ENCODE measurements at regions not wholly inside any gene's neighbourhood (a gene's known extent, or its start where the extent isn't known, plus 50 kb on each side); places are given as distances from the start of the nearest gene placed in this dataset.

GRCh38 chr11:70692131-70692530 lies 293.8 kb downstream of the CTTN start:
- no peak overlapping the region for H3K4me2 ChIP-seq (ENCODE audit: insufficient read depth, low read length, poor library complexity, severe bottlenecking)
- H3K14ac ChIP-seq (ENCODE audit: low read length): no peak overlapping the region
- H3K36me3 ChIP-seq (replicated peaks in 1 of 2; ENCODE audit: control insufficient read depth in 2 of 2, insufficient read depth in 2 of 2, low read length in 2 of 2): no peaks in the 10 kb centered on the region
- no peak for DNase-seq (ENCODE audit: low spot score)
- H3K23ac ChIP-seq (ENCODE audit: low read depth, low read length, poor library complexity): no peak overlapping the region
- no peak overlapping the region for H2BK12ac ChIP-seq (ENCODE audit: low read length)
- H2AFZ ChIP-seq (ENCODE audit: low read length): no peak overlapping the region
- WGBS, 2 donors (ENCODE audit: extremely low coverage in 2 of 2, insufficient read length in 2 of 2, insufficient replicate concordance in 1 of 2): no CpG with 5 or more reads among the region's 5 CpGs
- no peak overlapping the region for H2BK5ac ChIP-seq (ENCODE audit: low read length)
- no peak overlapping the region for H3K9ac ChIP-seq (ENCODE audit: low read depth, low read length, poor library complexity)
- H3K4me3 ChIP-seq (ENCODE audit: low read length in 2 of 2): no peak overlapping the region
- H3K4ac ChIP-seq (ENCODE audit: low read length): no peak overlapping the region
- H4K8ac ChIP-seq (ENCODE audit: low read depth, low read length): no peak overlapping the region
- no peak overlapping the region for H4K91ac ChIP-seq (ENCODE audit: low read depth, low read length, poor library complexity)
- no peak overlapping the region for H2BK15ac ChIP-seq (ENCODE audit: low read length)
- H3K4me1 ChIP-seq (ENCODE audit: control insufficient read depth in 2 of 2, insufficient read depth in 1 of 2, low read depth in 1 of 2, low read length in 2 of 2): peaks cover 0 to 4% of the 10 kb centered on the region in 2 donors
- no peak overlapping the region for H3K18ac ChIP-seq (ENCODE audit: low read length)
- H3K27ac ChIP-seq (replicated peaks; ENCODE audit: low read length): no peak overlapping the region
- no peak overlapping the region for H2AK5ac ChIP-seq (ENCODE audit: low read depth, low read length)
- H2BK120ac ChIP-seq (ENCODE audit: low read depth, low read length): no peak overlapping the region
- no peaks in the 10 kb centered on the region for H3K79me1 ChIP-seq (ENCODE audit: low read depth, low read length)
- H3K27me3 ChIP-seq (ENCODE audit: control insufficient read depth in 3 of 3, insufficient read depth in 3 of 3, low read depth in 1 of 3, low read length in 3 of 3): peaks cover 0 to 3% (median 0%) of the 10 kb centered on the region in 3 experiments
- no peaks in the 10 kb centered on the region for H3K9me3 ChIP-seq (replicated peaks in 1 of 2; ENCODE audit: control insufficient read depth in 2 of 2, insufficient read depth in 1 of 2, low read depth in 1 of 2, low read length in 2 of 2)

- Histone ChIP-seq H3K4me3 (ENCODE audit: low read length in 2 of 2) (no peak overlapping the region), H3K9me3 (replicated peaks in 1 of 2; ENCODE audit: control insufficient read depth in 2 of 2, insufficient read depth in 1 of 2, low read depth in 1 of 2, low read length in 2 of 2) (no peaks in the 10 kb centered on the region), H3K14ac (ENCODE audit: low read length) (no peak overlapping the region), H3K27ac (replicated peaks; ENCODE audit: low read length) (no peak overlapping the region), H2AFZ (ENCODE audit: low read length) (no peak overlapping the region), H3K79me1 (ENCODE audit: low read depth, low read length) (no peaks in the 10 kb centered on the region), H3K18ac (ENCODE audit: low read length) (no peak overlapping the region), H2AK5ac (ENCODE audit: low read depth, low read length) (no peak overlapping the region), H3K27me3 (ENCODE audit: control insufficient read depth in 3 of 3, insufficient read depth in 3 of 3, low read depth in 1 of 3, low read length in 3 of 3) (peaks cover 0 to 3% (median 0%) of the 10 kb centered on the region in 3 experiments), H3K9ac (ENCODE audit: low read depth, low read length, poor library complexity) (peak overlapping the region; percentile 21), H4K91ac (ENCODE audit: low read depth, low read length, poor library complexity) (no peak overlapping the region), H2BK5ac (ENCODE audit: low read length) (no peak overlapping the region), H2BK15ac (ENCODE audit: low read length) (peak overlapping the region; percentile 27), H3K4ac (ENCODE audit: low read length) (no peak overlapping the region), H3K4me2 (ENCODE audit: insufficient read depth, low read length, poor library complexity, severe bottlenecking) (no peak overlapping the region), H4K8ac (ENCODE audit: low read depth, low read length) (no peak overlapping the region), H2BK120ac (ENCODE audit: low read depth, low read length) (no peak overlapping the region), H3K23ac (ENCODE audit: low read depth, low read length, poor library complexity) (no peak overlapping the region), H3K4me1 (ENCODE audit: control insufficient read depth in 2 of 2, insufficient read depth in 1 of 2, low read depth in 1 of 2, low read length in 2 of 2) (no peaks in the 10 kb centered on the region), H2BK12ac (ENCODE audit: low read length) (no peak overlapping the region), H3K36me3 (replicated peaks in 1 of 2; ENCODE audit: control insufficient read depth in 2 of 2, insufficient read depth in 2 of 2, low read length in 2 of 2) (no peaks in the 10 kb centered on the region)
- WGBS, 2 donors (ENCODE audit: extremely low coverage in 2 of 2, insufficient read length in 2 of 2, insufficient replicate concordance in 1 of 2): no CpG with 5 or more reads among the region's 1 CpG
- DNase-seq (ENCODE audit: low spot score): no peak
Measured at GRCh38 chr11:70694371-70694770, 296.0 kb downstream of the CTTN start.

GRCh38 chr11:70695086-70695960 lies 297.0 kb downstream of the CTTN start:
- H3K27ac ChIP-seq (replicated peaks; ENCODE audit: low read length): no peak overlapping the region
- no peak overlapping the region for H3K4me2 ChIP-seq (ENCODE audit: insufficient read depth, low read length, poor library complexity, severe bottlenecking)
- peak overlapping the region; percentile 11 for H3K18ac ChIP-seq (ENCODE audit: low read length)
- no peaks in the 10 kb centered on the region for H3K36me3 ChIP-seq (replicated peaks in 1 of 2; ENCODE audit: control insufficient read depth in 2 of 2, insufficient read depth in 2 of 2, low read length in 2 of 2)
- no peak overlapping the region for H3K23ac ChIP-seq (ENCODE audit: low read depth, low read length, poor library complexity)
- no peak overlapping the region for H2AK5ac ChIP-seq (ENCODE audit: low read depth, low read length)
- H3K79me1 ChIP-seq (ENCODE audit: low read depth, low read length): no peaks in the 10 kb centered on the region
- H4K8ac ChIP-seq (ENCODE audit: low read depth, low read length): no peak overlapping the region
- peak overlapping the region; percentile 50 for H3K9ac ChIP-seq (ENCODE audit: low read depth, low read length, poor library complexity)
- no peaks in the 10 kb centered on the region for H3K9me3 ChIP-seq (replicated peaks in 1 of 2; ENCODE audit: control insufficient read depth in 2 of 2, insufficient read depth in 1 of 2, low read depth in 1 of 2, low read length in 2 of 2)
- no peaks in the 10 kb centered on the region for H3K4me1 ChIP-seq (ENCODE audit: control insufficient read depth in 2 of 2, insufficient read depth in 1 of 2, low read depth in 1 of 2, low read length in 2 of 2)
- no CpG with 5 or more reads among the region's 13 CpGs for WGBS, 2 donors (ENCODE audit: extremely low coverage in 2 of 2, insufficient read length in 2 of 2, insufficient replicate concordance in 1 of 2)
- H3K4ac ChIP-seq (ENCODE audit: low read length): no peak overlapping the region
- no peak overlapping the region for H2BK5ac ChIP-seq (ENCODE audit: low read length)
- no peak overlapping the region for H3K4me3 ChIP-seq (ENCODE audit: low read length in 2 of 2)
- no peak overlapping the region for H4K91ac ChIP-seq (ENCODE audit: low read depth, low read length, poor library complexity)
- peaks cover 0 to 3% (median 0%) of the 10 kb centered on the region in 3 experiments for H3K27me3 ChIP-seq (ENCODE audit: control insufficient read depth in 3 of 3, insufficient read depth in 3 of 3, low read depth in 1 of 3, low read length in 3 of 3)
- no peak for DNase-seq (ENCODE audit: low spot score)
- no peak overlapping the region for H3K14ac ChIP-seq (ENCODE audit: low read length)
- H2BK120ac ChIP-seq (ENCODE audit: low read depth, low read length): no peak overlapping the region
- H2AFZ ChIP-seq (ENCODE audit: low read length): no peak overlapping the region
- no peak overlapping the region for H2BK15ac ChIP-seq (ENCODE audit: low read length)
- no peak overlapping the region for H2BK12ac ChIP-seq (ENCODE audit: low read length)

- Histone ChIP-seq H3K23ac (ENCODE audit: low read depth, low read length, poor library complexity) (no peak overlapping the region), H3K4me1 (ENCODE audit: control insufficient read depth in 2 of 2, insufficient read depth in 1 of 2, low read depth in 1 of 2, low read length in 2 of 2) (peaks cover 1 to 4% of the 10 kb centered on the region in 2 donors), H3K14ac (ENCODE audit: low read length) (no peak overlapping the region), H3K9ac (ENCODE audit: low read depth, low read length, poor library complexity) (no peak overlapping the region), H4K8ac (ENCODE audit: low read depth, low read length) (no peak overlapping the region), H2AK5ac (ENCODE audit: low read depth, low read length) (no peak overlapping the region), H2BK12ac (ENCODE audit: low read length) (no peak overlapping the region), H3K36me3 (replicated peaks in 1 of 2; ENCODE audit: control insufficient read depth in 2 of 2, insufficient read depth in 2 of 2, low read length in 2 of 2) (no peaks in the 10 kb centered on the region), H3K27ac (replicated peaks; ENCODE audit: low read length) (no peak overlapping the region), H4K91ac (ENCODE audit: low read depth, low read length, poor library complexity) (no peak overlapping the region), H2BK5ac (ENCODE audit: low read length) (no peak overlapping the region), H3K27me3 (ENCODE audit: control insufficient read depth in 3 of 3, insufficient read depth in 3 of 3, low read depth in 1 of 3, low read length in 3 of 3) (peaks cover 0 to 3% (median 0%) of the 10 kb centered on the region in 3 experiments), H3K4ac (ENCODE audit: low read length) (no peak overlapping the region), H3K4me2 (ENCODE audit: insufficient read depth, low read length, poor library complexity, severe bottlenecking) (no peak overlapping the region), H3K4me3 (ENCODE audit: low read length in 2 of 2) (no peak overlapping the region), H3K79me1 (ENCODE audit: low read depth, low read length) (no peaks in the 10 kb centered on the region), H2AFZ (ENCODE audit: low read length) (no peak overlapping the region), H2BK120ac (ENCODE audit: low read depth, low read length) (no peak overlapping the region), H3K9me3 (replicated peaks in 1 of 2; ENCODE audit: control insufficient read depth in 2 of 2, insufficient read depth in 1 of 2, low read depth in 1 of 2, low read length in 2 of 2) (no peaks in the 10 kb centered on the region), H3K18ac (ENCODE audit: low read length) (no peak overlapping the region), H2BK15ac (ENCODE audit: low read length) (no peak overlapping the region)
- DNase-seq (ENCODE audit: low spot score): no peak
Measured at GRCh38 chr11:70696076-70696475, 297.7 kb downstream of the CTTN start.
